ENCODE measurements at regions not wholly inside any gene's neighbourhood (a gene's known extent, or its start where the extent isn't known, plus 50 kb on each side); places are given as distances from the start of the nearest gene placed in this dataset.

GRCh38 chr18:52278191-52278590, 61.8 kb upstream of the DCC start:
- no peak for TF ChIP-seq CTCF (IDR thresholded peaks at IDR 0.05 in 2 of 3, conservative IDR thresholded peaks at IDR 0.05 in 1 of 3; ENCODE audit: control insufficient read depth in 2 of 3, extremely low read depth in 1 of 3, insufficient read depth in 1 of 3, low read depth in 3 of 3, low read length in 3 of 3)
- no peak for TF ChIP-seq ZBTB33 (IDR thresholded peaks at IDR 0.05)
- no peak for TF ChIP-seq CEBPB (IDR thresholded peaks at IDR 0.05; ENCODE audit: borderline replicate concordance in 1 of 2, low read depth in 2 of 2, low read length in 2 of 2)
- TF ChIP-seq EZH2 (IDR thresholded peaks at IDR 0.05; ENCODE audit: borderline replicate concordance, control insufficient read depth, low read depth, low read length), result no peak
- no peak for TF ChIP-seq NBN (IDR thresholded peaks at IDR 0.05)
- TF ChIP-seq, protein P1, sequence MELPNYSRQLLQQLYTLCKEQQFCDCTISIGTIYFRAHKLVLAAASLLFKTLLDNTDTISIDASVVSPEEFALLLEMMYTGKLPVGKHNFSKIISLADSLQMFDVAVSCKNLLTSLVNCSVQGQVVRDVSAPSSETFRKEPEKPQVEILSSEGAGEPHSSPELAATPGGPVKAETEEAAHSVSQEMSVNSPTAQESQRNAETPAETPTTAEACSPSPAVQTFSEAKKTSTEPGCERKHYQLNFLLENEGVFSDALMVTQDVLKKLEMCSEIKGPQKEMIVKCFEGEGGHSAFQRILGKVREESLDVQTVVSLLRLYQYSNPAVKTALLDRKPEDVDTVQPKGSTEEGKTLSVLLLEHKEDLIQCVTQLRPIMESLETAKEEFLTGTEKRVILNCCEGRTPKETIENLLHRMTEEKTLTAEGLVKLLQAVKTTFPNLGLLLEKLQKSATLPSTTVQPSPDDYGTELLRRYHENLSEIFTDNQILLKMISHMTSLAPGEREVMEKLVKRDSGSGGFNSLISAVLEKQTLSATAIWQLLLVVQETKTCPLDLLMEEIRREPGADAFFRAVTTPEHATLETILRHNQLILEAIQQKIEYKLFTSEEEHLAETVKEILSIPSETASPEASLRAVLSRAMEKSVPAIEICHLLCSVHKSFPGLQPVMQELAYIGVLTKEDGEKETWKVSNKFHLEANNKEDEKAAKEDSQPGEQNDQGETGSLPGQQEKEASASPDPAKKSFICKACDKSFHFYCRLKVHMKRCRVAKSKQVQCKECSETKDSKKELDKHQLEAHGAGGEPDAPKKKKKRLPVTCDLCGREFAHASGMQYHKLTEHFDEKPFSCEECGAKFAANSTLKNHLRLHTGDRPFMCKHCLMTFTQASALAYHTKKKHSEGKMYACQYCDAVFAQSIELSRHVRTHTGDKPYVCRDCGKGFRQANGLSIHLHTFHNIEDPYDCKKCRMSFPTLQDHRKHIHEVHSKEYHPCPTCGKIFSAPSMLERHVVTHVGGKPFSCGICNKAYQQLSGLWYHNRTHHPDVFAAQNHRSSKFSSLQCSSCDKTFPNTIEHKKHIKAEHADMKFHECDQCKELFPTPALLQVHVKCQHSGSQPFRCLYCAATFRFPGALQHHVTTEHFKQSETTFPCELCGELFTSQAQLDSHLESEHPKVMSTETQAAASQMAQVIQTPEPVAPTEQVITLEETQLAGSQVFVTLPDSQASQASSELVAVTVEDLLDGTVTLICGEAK (IDR thresholded peaks at IDR 0.05; ENCODE audit: borderline replicate concordance), result no peak

Measured in GM12878 (cell line).